ENCODE measurements at regions not wholly inside any gene's neighbourhood (a gene's known extent, or its start where the extent isn't known, plus 50 kb on each side); places are given as distances from the start of the nearest gene placed in this dataset.

GRCh38 chr11:15818132-15818842, 538.1 kb downstream of the SOX6 start:
- no CpG with 5 or more reads among the region's 6 CpGs for WGBS (ENCODE audit: extremely low coverage, insufficient read length, low lambda C conversion rate)

More at GRCh38 chr11:15818132-15818842, 538.1 kb downstream of the SOX6 start:
- Mint-ChIP-seq H3K36me3 (ENCODE audit: insufficient read depth in 1 of 3, low read depth in 3 of 3) (no peaks in the 10 kb centered on the region; a peak in 1 of 7 replicates), H3K9me3 (no peaks in the 10 kb centered on the region), H3K27ac (no peak overlapping the region), H3K4me3 (no peak overlapping the region), H3K27me3 (ENCODE audit: low read depth) (peaks cover 9% of the 10 kb centered on the region), H3K4me1 (no peaks in the 10 kb centered on the region)
- Histone ChIP-seq H3K18ac (ENCODE audit: insufficient read length, low read depth, low read length) (no peak overlapping the region), H3K9ac (ENCODE audit: extremely low read depth, insufficient read length, low read length) (no peak overlapping the region), H3T11ph (ENCODE audit: low read length) (no peak overlapping the region), H3K27me3 (ENCODE audit: insufficient read depth, low read length) (no peaks in the 10 kb centered on the region), H4K20me1 (ENCODE audit: control insufficient read depth, insufficient read depth, insufficient read length) (no peaks in the 10 kb centered on the region), H3K4ac (ENCODE audit: low read depth, low read length) (no peak overlapping the region), H2BK20ac (ENCODE audit: low read depth, low read length, poor library complexity, severe bottlenecking) (no peak overlapping the region), H3K23me2 (ENCODE audit: insufficient read length, low read depth, low read length, poor library complexity, severe bottlenecking) (no peaks in the 10 kb centered on the region), H3K79me2 (ENCODE audit: insufficient read depth, low read length) (no peaks in the 10 kb centered on the region), H2BK5ac (ENCODE audit: insufficient read length, low read length) (no peak overlapping the region), H4K5ac (ENCODE audit: insufficient read length, low read depth, low read length) (no peak overlapping the region), H3K4me2 (ENCODE audit: insufficient read depth, insufficient read length, low read length) (no peak overlapping the region), H3K9me3 (ENCODE audit: control insufficient read depth, low read depth, low read length) (no peaks in the 10 kb centered on the region), H4K91ac (ENCODE audit: insufficient read length, low read depth, low read length) (no peak overlapping the region), H2BK12ac (ENCODE audit: insufficient read length, low read depth, low read length) (no peak overlapping the region), H3K79me1 (ENCODE audit: insufficient read depth, low read depth, low read length, poor library complexity, severe bottlenecking) (no peaks in the 10 kb centered on the region), H3K4me1 (ENCODE audit: insufficient read depth, low read length) (no peaks in the 10 kb centered on the region), H3K23ac (ENCODE audit: insufficient read length, low read depth, low read length) (no peak overlapping the region), H3K27ac (ENCODE audit: insufficient read length, low read depth, low read length) (no peak overlapping the region), H2AFZ (ENCODE audit: low read length) (no peak overlapping the region), H2BK15ac (ENCODE audit: low read depth, low read length) (no peak overlapping the region), H4K8ac (replicated peaks; ENCODE audit: insufficient read length, low read depth, low read length) (no peak overlapping the region), H3K56ac (ENCODE audit: insufficient read length, low read depth, low read length) (no peak overlapping the region), H2BK120ac (ENCODE audit: low read depth, low read length, poor library complexity, severe bottlenecking) (no peak overlapping the region), H3K14ac (ENCODE audit: insufficient read depth, low read length) (no peak overlapping the region), H2AK5ac (ENCODE audit: insufficient read length, low read length) (no peak overlapping the region)
- no peak for DNase-seq
- TF ChIP-seq CTCF (conservative IDR thresholded peaks at IDR 0.05): no peak

Measured in H9 (cell line).